NCI-H774 (cell line): ENCODE measurements at regions not wholly inside any gene's neighbourhood (a gene's known extent, or its start where the extent isn't known, plus 50 kb on each side); places are given as distances from the start of the nearest gene placed in this dataset.
"Not testable (repeated sequence)": the region's sequence is repeated elsewhere in the genome, so short reads cannot be mapped to it uniquely, and the experiment has no call there.

Source experiments
- DNase-seq: peaks from one replicate; lab custom pipeline; 2025; lab: John Stamatoyannopoulos, UW

GRCh38 chr13:47892374-47892773 lies 108.7 kb downstream of the SUCLA2 start:
- no peak for DNase-seq

GRCh38 chr13:47890146-47890814 lies 110.8 kb downstream of the SUCLA2 start:
- no peak for DNase-seq

DNA sequence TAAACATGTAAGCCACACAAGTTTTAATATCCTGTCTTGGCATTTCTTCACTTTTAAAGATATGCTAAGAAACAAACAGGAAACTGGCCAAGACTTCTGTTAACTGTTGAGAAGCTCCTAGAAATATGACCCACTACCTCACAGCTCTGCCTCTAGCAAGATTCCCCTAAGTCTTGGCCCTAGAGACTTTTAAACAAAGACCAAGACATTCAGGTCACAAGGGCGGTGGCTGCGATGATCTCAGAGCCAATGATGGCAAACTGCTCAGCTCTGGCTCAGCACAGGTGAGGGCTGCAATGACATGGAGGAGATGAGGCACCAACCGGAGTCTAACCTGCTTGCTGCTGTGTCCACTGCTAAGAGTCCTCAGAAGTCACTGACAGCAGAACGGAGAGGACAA lies 114.8 kb downstream of the SUCLA2 start:
- no peak for DNase-seq

- no peak for DNase-seq
Observed at GRCh38 chr13:47875201-47875600, 125.9 kb downstream of the SUCLA2 start.

- not testable (repeated sequence) for DNase-seq
Observed at GRCh38 chr13:47873987-47874386, 127.1 kb downstream of the SUCLA2 start.

DNA sequence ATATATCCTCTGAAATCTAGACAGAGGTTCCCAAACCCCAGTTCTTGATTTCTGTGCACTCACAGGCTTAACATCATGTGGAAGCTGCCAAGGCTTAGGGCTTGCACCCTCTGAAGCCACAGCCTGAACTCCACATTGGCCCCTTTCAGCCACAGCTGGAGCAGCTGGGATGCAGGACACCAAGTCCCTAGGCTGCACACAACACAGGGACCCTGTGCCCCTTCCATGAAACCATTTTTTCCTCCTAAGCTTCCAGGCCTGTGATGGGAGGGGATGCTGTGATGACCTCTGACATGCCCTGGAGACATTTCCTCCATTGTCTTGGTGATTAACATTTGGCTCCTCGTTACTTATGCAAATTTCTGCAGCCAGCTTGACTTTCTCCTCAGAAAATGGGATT lies 127.8 kb downstream of the SUCLA2 start:
- DNase-seq: not testable (repeated sequence)

GRCh38 chr13:47869776-47870175 lies 131.3 kb downstream of the SUCLA2 start:
- DNase-seq: no peak

- no peak for DNase-seq
Observed at GRCh38 chr13:47865883-47866282, 135.2 kb downstream of the SUCLA2 start.

DNA sequence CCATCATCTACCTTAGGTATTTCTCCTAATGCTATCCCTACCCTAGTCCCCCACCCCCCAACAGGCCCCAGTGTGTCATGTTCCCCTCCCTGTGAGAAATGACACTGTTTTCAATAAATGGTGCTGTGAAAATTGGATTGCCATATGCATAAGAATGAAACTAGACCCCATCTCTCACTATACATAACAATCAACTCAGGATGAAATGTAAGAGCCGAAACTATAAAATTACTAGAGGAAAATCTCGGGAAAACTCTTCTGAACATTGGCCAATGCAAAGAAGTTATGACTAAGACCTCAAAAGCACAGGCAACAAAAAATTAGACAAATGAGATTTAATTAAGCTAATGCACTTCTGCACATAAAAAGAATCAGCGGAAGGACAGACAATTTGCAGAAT lies 138.2 kb downstream of the SUCLA2 start:
- DNase-seq: no peak

DNA sequence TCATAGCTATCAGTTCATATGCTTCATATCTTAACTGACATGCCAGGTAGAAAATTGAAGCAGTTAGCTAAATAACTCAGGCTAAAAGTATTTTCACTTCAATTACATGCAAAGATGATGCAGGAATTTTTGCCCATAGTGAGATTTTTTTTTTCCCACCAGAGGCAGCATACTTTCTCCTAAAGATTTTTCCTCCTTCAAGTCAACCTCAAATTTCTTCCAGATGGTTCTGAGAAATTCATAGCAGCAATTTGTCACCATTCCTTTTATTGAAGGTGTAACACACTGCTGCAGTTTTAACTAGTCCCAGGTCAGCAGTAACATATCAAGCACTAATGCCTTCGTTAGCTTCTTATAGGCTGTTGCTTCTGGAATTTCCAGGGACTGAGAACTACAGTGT lies 141.9 kb downstream of the SUCLA2 start:
- no peak for DNase-seq

GRCh38 chr13:47858042-47859025 lies 142.7 kb downstream of the SUCLA2 start:
- no peak for DNase-seq

GRCh38 chr13:47853236-47853635 lies 147.8 kb downstream of the SUCLA2 start:
- no peak for DNase-seq

DNA sequence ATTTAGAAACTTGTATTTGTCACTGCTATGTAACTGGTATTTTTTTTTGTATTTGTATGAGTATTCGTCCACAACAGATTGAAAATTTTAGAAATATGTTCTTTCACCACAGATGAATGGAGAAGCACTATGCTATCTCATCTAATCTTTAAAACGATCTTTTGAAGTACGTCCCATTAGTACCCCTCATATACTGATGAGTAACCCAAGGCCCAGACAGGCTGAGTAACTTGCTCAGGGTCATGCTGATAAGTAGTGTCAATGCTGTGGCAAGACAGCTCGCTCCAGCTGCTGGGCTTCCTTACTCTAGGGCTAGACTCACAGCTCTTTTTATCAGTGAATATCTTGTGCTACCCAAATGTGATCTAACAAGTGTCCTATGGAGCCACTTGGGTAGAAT lies 154.2 kb downstream of the SUCLA2 start:
- DNase-seq: no peak

GRCh38 chr13:47845981-47846380 lies 155.1 kb downstream of the SUCLA2 start:
- no peak for DNase-seq

DNA sequence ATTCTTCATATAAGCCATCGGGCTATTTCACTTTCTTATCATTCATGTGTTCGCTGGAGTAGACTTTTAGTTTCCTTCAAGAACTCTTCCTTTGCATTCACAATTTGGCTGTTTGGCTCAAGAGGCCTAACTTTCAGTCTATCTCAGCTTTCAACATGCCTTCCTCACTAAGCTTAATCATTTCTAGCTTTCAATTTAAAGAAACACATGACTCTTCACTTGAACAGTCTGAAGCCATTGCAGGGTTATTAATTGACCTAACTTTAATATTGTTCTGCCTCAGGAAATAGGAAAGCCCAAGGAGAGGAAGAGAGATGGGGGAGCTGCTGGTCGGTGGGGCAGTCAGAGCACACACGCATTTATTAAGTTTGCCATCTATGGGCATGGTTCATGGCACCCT lies 158.1 kb downstream of the SUCLA2 start:
- no peak for DNase-seq

DNA sequence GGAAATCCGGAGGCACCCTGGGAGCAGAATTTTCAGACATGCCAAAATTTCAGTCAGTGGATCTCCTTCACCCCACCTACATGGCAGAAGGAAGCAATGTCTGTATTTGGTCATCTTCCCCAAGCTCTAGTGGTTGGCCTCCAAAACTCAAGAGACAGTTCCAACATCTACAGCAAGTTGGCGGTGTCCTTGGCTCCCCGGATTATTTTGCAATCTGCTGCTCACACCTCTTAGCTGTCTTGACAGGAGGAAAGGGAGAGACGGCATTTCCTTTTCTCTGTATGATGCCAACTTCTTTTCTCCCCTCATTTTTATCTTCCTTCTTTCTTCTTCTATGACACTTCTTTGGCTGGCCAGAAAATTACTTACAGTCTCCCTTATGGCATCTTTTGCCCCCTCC lies 159.9 kb downstream of the SUCLA2 start:
- no peak for DNase-seq

DNA sequence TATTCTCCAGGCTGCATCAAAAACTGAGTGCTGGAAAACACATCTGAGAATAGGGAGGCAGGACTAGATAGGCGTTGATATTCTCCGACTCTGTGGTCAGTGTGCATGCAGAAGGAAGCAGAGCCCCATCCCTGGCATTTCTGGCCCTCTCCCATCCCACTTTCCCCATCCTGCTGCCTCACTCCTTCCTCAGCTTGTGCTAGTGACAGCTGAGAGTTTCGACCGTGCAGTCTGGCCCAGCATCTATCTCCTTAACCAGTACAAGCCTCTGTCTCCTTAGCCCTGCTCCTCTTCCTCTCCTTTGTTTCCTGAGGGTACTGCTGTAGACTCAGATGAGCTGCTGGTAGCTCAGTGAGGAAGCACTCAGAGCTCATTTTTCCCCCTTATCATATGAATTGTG lies 163.2 kb downstream of the SUCLA2 start:
- DNase-seq: no peak

GRCh38 chr13:47837104-47837880 lies 163.8 kb downstream of the SUCLA2 start:
- no peak for DNase-seq

- DNase-seq: no peak
Observed at GRCh38 chr13:47835470-47836228, 165.4 kb downstream of the SUCLA2 start.

GRCh38 chr13:47832458-47832972 lies 168.6 kb downstream of the SUCLA2 start:
- no peak for DNase-seq

DNA sequence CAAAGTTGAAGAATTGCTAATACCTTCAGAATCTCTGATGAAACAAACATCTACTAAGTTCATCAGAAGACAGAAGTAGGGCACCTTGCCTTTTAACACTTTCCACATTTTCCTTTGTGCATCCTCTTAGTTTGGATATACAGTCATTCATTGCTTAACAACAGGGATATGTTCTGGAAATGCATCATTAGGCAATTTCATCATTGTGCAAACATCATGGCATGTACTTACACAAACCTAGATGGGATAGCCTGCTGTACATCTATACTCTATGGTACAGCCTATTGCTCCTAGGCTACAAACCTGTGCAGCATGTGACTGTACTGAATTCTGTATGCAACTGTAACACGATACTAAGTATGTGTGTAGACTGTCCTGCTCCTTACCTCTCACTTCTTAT lies 169.8 kb downstream of the SUCLA2 start:
- DNase-seq: no peak

- DNase-seq: no peak
Observed at GRCh38 chr13:47829690-47830089, 171.4 kb downstream of the SUCLA2 start.
